ENCODE measurements at regions not wholly inside any gene's neighbourhood (a gene's known extent, or its start where the extent isn't known, plus 50 kb on each side); places are given as distances from the start of the nearest gene placed in this dataset.

DNA sequence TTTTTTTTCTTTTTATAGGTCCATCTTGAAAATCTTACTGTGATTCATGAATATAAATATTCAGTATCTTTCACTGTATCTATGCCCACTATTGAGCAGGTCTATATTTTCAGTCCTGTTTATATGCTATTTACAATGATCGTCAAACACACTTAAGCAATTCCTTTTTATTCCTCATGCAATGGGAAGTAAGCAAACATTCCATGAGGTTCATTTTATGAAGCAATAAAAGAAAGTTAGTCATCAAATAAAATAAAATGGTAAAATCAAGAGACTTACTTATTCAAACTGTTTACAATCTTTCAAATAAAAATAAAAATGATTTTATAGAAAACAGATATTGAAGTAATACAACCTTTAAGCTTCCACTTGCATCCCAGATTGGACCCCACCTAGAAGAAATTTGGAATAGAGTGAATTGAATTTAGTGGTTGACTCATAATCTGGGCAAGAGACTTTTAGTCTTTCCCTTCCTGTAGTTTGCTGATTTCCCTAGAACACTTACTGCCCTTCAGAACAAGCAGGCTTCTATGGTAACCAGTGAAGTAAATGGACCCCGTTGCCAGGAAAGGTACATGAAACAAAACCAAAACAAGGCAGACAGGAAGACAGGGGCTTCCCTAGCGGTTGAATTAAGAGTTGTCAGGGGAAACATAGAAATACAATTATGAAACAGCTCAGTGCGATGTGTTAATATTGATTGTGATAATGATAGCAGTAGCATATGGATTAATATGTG is 241.0 kb upstream of the ATP2B1 start:
- intact Hi-C loops (cut with DNase I): no loop called here
- Histone ChIP-seq H3K27me3 (ENCODE audit: control insufficient read depth, insufficient read depth) (no peaks in the 10 kb centered on the region), H3K4me1 (ENCODE audit: control insufficient read depth, insufficient read depth, low read length) (peaks cover 1% of the 10 kb centered on the region), H3K9me3 (ENCODE audit: control insufficient read depth, low read length) (no peaks in the 10 kb centered on the region), H3K27ac (ENCODE audit: low read length) (no peak overlapping the region), H3K4me3 (ENCODE audit: low read length) (no peak overlapping the region)
- WGBS: 65% methylated on average over 4 of the region's 4 CpGs
- ATAC-seq (peak; percentile 79 to 92), DNase-seq (no peak)

GRCh38 chr12:89948271-89949175 is 239.9 kb upstream of the ATP2B1 start:
- no peak for ATAC-seq
- no peak for DNase-seq
- H3K27me3 ChIP-seq (ENCODE audit: control insufficient read depth, insufficient read depth): no peaks in the 10 kb centered on the region
- H3K4me1 ChIP-seq (ENCODE audit: control insufficient read depth, insufficient read depth, low read length): peaks cover 1% of the 10 kb centered on the region
- no peak overlapping the region for H3K4me3 ChIP-seq (ENCODE audit: low read length)
- intact Hi-C loops (cut with DNase I): no loop called here
- H3K27ac ChIP-seq (ENCODE audit: low read length): no peak overlapping the region
- 81% methylated on average over 1 of the region's 1 CpG for WGBS
- H3K9me3 ChIP-seq (ENCODE audit: control insufficient read depth, low read length): no peaks in the 10 kb centered on the region

DNA sequence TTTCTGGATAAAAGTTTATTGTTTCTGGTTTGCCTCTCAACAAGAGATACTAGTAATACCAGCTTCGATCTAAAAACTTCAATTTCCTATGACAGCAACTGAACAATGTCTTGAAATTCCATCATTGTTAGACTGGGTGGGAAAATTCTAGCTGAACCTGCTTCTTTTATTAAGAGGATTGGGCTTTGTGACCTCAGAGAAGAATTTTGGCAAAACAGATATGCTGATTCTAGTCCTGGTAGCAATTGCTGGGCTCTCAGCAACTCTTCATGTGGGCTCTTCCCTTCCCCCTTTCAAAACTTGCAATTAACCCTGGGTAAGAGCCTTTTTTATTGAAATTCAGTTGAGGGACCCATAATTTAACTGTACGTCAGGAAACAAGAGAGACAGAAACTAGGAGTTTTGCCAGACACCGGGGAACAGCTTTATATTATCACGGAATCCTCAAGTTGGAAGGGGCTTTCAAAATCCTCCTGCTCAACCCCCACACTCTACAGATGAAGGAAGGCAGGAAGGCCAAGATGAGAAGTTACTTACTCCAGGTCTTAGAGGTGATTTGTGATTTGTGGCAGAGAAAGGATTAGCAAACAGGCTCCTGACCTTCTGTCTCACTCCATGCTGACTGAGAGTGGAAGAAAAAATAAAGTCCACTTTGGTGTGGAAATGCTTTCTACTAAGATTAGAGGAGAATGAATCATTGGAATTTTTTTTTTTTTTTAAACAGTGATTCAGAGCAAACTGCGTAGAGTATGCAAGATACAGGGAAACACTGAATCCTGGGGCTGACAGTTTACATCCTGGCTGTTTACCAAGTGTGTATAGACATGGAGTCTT is 239.0 kb upstream of the ATP2B1 start:
- Histone ChIP-seq H3K9me3 (ENCODE audit: control insufficient read depth, low read length) (no peaks in the 10 kb centered on the region), H3K4me3 (ENCODE audit: low read length) (no peak overlapping the region), H3K4me1 (ENCODE audit: control insufficient read depth, insufficient read depth, low read length) (peaks cover 1% of the 10 kb centered on the region), H3K27me3 (ENCODE audit: control insufficient read depth, insufficient read depth) (no peaks in the 10 kb centered on the region), H3K27ac (ENCODE audit: low read length) (no peak overlapping the region)
- intact Hi-C loops (cut with DNase I): no loop called here
- DNase-seq (no peak), ATAC-seq (peak; percentile 65 to 92)
- 40% methylated on average over 5 of the region's 5 CpGs for WGBS

DNA sequence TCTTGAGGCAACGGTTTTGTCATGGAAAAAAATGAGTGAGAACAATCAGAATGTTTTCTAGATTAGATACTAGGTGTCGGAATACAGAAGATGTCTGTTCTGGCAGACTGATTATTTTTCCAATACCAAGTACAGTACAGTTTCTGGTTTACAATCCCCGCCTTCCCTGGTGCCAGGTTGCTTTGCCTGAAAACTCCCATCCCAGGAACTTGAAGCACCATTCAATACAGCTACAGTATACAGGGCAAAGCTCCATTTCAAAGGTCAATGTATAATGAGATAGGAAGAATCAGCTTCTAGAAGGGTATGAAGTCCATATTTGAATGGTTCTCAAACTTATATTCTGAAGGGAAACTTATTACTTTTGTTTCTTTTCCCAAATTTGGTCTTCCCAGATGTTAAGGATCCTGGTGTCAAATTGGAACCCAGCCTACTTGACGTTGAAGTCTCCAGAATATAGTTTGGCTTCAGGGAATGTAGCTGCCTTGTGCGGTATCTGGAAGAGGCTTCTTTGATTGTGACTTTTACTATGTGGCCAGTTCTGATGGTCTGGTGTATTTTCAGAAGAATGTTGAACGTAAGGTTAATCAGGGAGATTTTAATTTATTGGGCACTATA is 238.0 kb upstream of the ATP2B1 start:
- Histone ChIP-seq H3K4me1 (ENCODE audit: control insufficient read depth, insufficient read depth, low read length) (peaks cover 1% of the 10 kb centered on the region), H3K9me3 (ENCODE audit: control insufficient read depth, low read length) (no peaks in the 10 kb centered on the region)
- intact Hi-C loops (cut with DNase I): no loop called here

DNA sequence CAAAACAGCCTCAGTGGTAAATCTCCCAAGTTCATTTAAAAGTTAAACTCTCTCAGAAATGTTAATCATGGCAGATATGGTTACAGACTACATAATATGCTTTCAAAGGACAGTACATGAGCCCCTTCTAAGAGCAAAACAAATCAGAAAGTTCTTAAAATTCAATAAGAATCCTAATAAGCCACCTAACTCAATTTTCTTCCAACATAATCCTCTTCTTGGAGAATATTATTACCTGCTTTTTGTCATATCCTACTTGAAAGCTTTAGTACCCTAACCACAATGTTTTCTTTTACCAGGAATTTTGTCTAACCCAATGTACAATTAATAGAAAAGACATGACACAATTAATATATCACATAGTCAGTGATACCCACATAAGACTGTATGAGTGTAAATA is 236.5 kb upstream of the ATP2B1 start:
- H3K9me3 ChIP-seq (ENCODE audit: control insufficient read depth, low read length): no peaks in the 10 kb centered on the region
- DNase-seq (no peak), ATAC-seq (no peak)
- intact Hi-C loops (cut with DNase I): no loop called here
- H3K4me3 ChIP-seq (ENCODE audit: low read length): no peak overlapping the region
- no peak overlapping the region for H3K27ac ChIP-seq (ENCODE audit: low read length)
- no peaks in the 10 kb centered on the region for H3K4me1 ChIP-seq (ENCODE audit: control insufficient read depth, insufficient read depth, low read length)
- no peaks in the 10 kb centered on the region for H3K27me3 ChIP-seq (ENCODE audit: control insufficient read depth, insufficient read depth)

More for the DNA sequence above, 238.0 kb upstream of the ATP2B1 start:
- H3K4me3 ChIP-seq (ENCODE audit: low read length): no peak overlapping the region
- ATAC-seq (no peak), DNase-seq (no peak)
- H3K27ac ChIP-seq (ENCODE audit: low read length): no peak overlapping the region
- 74% methylated on average over 6 of the region's 6 CpGs for WGBS
- H3K27me3 ChIP-seq (ENCODE audit: control insufficient read depth, insufficient read depth): no peaks in the 10 kb centered on the region

- DNase-seq (no peak), ATAC-seq (no peak)
- H3K27ac ChIP-seq (ENCODE audit: low read length): no peak overlapping the region
- H3K27me3 ChIP-seq (ENCODE audit: control insufficient read depth, insufficient read depth): no peaks in the 10 kb centered on the region
- intact Hi-C loops (cut with DNase I): no loop called here
- H3K4me1 ChIP-seq (ENCODE audit: control insufficient read depth, insufficient read depth, low read length): no peaks in the 10 kb centered on the region
- no peaks in the 10 kb centered on the region for H3K9me3 ChIP-seq (ENCODE audit: control insufficient read depth, low read length)
- no peak overlapping the region for H3K4me3 ChIP-seq (ENCODE audit: low read length)
Observed at GRCh38 chr12:89943463-89943862, 234.8 kb upstream of the ATP2B1 start.

- Histone ChIP-seq H3K9me3 (ENCODE audit: control insufficient read depth, low read length) (no peaks in the 10 kb centered on the region), H3K4me3 (ENCODE audit: low read length) (no peak overlapping the region), H3K27ac (ENCODE audit: low read length) (no peak overlapping the region), H3K27me3 (ENCODE audit: control insufficient read depth, insufficient read depth) (no peaks in the 10 kb centered on the region), H3K4me1 (ENCODE audit: control insufficient read depth, insufficient read depth, low read length) (no peaks in the 10 kb centered on the region)
- no peak for DNase-seq
- no peak for ATAC-seq
- intact Hi-C loops (cut with DNase I): no loop called here
- WGBS: 94% methylated on average over 2 of the region's 2 CpGs
Observed at GRCh38 chr12:89941436-89941835, 232.8 kb upstream of the ATP2B1 start.

DNA sequence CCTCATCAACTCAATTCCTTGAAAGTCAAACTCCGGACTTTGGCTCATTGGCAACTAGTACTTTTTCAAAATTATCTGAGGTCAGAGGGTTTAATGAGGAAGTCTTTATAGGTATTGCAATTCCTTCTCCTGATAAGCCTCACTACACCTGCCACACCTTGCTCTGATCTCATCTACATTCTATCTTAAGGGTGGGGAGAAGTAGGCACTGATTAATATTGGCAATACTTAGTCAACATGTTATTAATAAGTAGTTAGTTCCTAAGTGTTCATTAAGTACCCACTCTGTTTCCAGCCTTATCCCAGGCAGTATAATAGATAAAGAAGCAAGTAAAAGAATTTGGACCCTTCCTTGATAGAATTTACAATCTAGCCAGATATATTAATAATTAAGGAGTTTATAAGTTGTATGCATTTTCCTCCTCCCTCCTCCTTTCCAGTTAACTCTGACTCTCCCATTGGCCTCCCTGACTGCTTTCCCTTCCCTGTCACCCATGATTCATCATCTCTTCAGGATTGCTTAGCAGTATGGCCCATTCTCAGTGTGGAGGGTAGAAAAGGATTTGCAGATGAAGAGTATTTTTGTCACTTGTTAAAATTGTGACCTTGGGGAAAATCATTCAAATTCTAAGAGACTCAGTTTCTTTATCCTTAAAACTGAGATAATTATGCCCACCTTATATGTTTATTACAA is 231.0 kb upstream of the ATP2B1 start:
- H3K4me1 ChIP-seq (ENCODE audit: control insufficient read depth, insufficient read depth, low read length): no peaks in the 10 kb centered on the region
- ATAC-seq: no peak
- intact Hi-C loops (cut with DNase I): no loop called here
- H3K27me3 ChIP-seq (ENCODE audit: control insufficient read depth, insufficient read depth): no peaks in the 10 kb centered on the region
- no peak for DNase-seq
- H3K27ac ChIP-seq (ENCODE audit: low read length): no peak overlapping the region
- no peaks in the 10 kb centered on the region for H3K9me3 ChIP-seq (ENCODE audit: control insufficient read depth, low read length)
- 97% methylated on average over 1 of the region's 1 CpG for WGBS
- H3K4me3 ChIP-seq (ENCODE audit: low read length): no peak overlapping the region

GRCh38 chr12:89936631-89937030 is 228.0 kb upstream of the ATP2B1 start:
- DNase-seq (no peak), ATAC-seq (no peak)
- H3K4me3 ChIP-seq (ENCODE audit: low read length): no peak overlapping the region
- no peaks in the 10 kb centered on the region for H3K9me3 ChIP-seq (ENCODE audit: control insufficient read depth, low read length)
- 44% methylated on average over 3 of the region's 3 CpGs for WGBS
- H3K27me3 ChIP-seq (ENCODE audit: control insufficient read depth, insufficient read depth): no peaks in the 10 kb centered on the region
- H3K27ac ChIP-seq (ENCODE audit: low read length): no peak overlapping the region
- no peaks in the 10 kb centered on the region for H3K4me1 ChIP-seq (ENCODE audit: control insufficient read depth, insufficient read depth, low read length)
- intact Hi-C loops (cut with DNase I): no loop called here

DNA sequence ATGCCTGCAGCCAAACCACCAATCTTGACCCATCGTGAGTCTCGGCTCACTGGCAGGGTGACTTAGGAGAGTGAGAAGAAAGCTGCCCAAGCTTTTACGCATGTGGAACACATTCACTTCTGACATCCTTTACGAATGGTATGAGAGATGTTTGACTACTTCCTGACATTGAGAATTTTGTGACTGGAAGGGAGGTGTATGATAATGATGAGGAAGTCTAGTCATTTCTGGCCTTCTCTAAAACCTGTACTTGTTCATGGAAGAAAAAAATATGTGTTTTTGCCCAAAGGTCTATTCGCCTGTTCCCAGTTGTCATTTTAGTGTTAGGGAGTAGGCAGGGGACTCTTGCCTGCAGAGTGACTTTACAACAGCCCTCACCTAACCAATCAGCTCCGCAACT is 227.2 kb upstream of the ATP2B1 start:
- no peaks in the 10 kb centered on the region for H3K4me1 ChIP-seq (ENCODE audit: control insufficient read depth, insufficient read depth, low read length)
- intact Hi-C loops (cut with DNase I): no loop called here
- H3K9me3 ChIP-seq (ENCODE audit: control insufficient read depth, low read length): no peaks in the 10 kb centered on the region
- no peak overlapping the region for H3K27ac ChIP-seq (ENCODE audit: low read length)
- no peak overlapping the region for H3K4me3 ChIP-seq (ENCODE audit: low read length)
- 79% methylated on average over 6 of the region's 6 CpGs for WGBS
- no peaks in the 10 kb centered on the region for H3K27me3 ChIP-seq (ENCODE audit: control insufficient read depth, insufficient read depth)
- ATAC-seq (no peak), DNase-seq (no peak)
